Stomach smooth muscle (tissue), 2 donors: ENCODE measurements at regions not wholly inside any gene's neighbourhood (a gene's known extent, or its start where the extent isn't known, plus 50 kb on each side); places are given as distances from the start of the nearest gene placed in this dataset.
"Not testable (repeated sequence)": the region's sequence is repeated elsewhere in the genome, so short reads cannot be mapped to it uniquely, and the experiment has no call there.

ENCODE experiments used
- H3K27ac ChIP-seq: one replicate; pipeline ENCODE4 v1.7.0; 2013; ENCODE audit warnings: mild to moderate bottlenecking, low read length, inconsistent platforms
- H3K27me3 ChIP-seq, 2 donors: one replicate each; pipeline ENCODE4 v1.7.0; 2013; ENCODE audit warnings: low read length in 2 of 2; ENCODE audit not compliant: insufficient read depth in 2 of 2, control insufficient read depth in 1 of 2
- H3K36me3 ChIP-seq, 2 donors: one replicate each; pipeline ENCODE4 v1.7.0; 2013; ENCODE audit warnings: low read length in 2 of 2; ENCODE audit not compliant: control insufficient read depth in 2 of 2, insufficient read depth in 2 of 2
- H3K4me1 ChIP-seq: one replicate; pipeline ENCODE4 v1.7.0; 2013; ENCODE audit warnings: low read length; ENCODE audit not compliant: control insufficient read depth, insufficient read depth
- H3K4me3 ChIP-seq, 2 donors: one replicate each; pipeline ENCODE4 v1.7.0; 2013; ENCODE audit warnings: low read length in 2 of 2
- H3K9ac ChIP-seq, 2 donors: one replicate each; pipeline ENCODE4 v1.7.0; 2013; ENCODE audit warnings: low read length in 2 of 2, mild to moderate bottlenecking in 1 of 2
- H3K9me3 ChIP-seq, 2 donors: one replicate each; pipeline ENCODE4 v1.7.0; 2013; ENCODE audit warnings: low read length in 2 of 2; ENCODE audit not compliant: control insufficient read depth in 2 of 2
- donor health status: healthy.
- donor health status: Pancreatic carcinoma.

DNA sequence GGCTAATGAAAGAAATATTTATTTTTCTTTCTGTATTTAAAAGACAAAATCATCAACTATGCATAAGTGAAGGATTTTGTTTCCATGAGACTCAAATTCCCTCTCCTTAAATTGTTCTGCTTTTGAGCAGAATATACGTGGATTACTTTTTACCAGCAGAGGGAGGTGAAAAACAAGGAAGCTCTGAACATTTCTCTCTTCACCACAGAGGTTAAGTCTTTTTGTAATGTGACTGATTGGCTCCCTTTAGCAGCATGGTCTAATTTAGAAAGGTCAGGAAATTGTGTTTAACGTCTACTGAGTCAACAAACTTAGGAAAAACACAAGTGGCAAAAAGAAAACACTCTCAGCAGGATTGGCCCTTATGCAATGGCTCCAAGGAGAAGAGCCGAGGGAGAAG lies 55.1 kb upstream of the F9 start:
- H3K9me3 ChIP-seq = no peaks in the 10 kb centered on the region
- no peak overlapping the region for H3K27ac ChIP-seq
- no peaks in the 10 kb centered on the region for H3K4me1 ChIP-seq
- no peaks in the 10 kb centered on the region for H3K36me3 ChIP-seq
- H3K27me3 ChIP-seq = no peaks in the 10 kb centered on the region
- H3K4me3 ChIP-seq = no peak overlapping the region
- no peak overlapping the region for H3K9ac ChIP-seq

DNA sequence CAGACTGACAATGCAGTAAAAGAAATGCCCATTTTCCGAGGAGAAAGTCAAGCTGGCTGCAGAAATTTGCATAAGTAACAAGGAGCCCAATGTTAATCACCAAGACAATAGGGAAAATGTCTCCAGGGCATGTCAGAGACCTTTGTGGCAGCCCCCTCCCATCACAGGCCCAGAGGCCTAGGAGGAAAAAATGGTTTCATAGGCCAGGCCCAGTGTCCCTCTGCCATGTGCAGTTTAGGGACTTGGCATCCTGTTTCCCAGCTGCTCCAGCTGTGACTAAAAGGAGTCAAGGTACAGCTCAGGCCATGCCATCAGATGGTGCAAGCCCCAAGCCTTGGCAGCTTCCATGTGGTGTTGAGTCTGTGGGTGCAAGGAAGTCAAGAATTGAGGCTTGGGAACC lies 68.6 kb upstream of the F9 start:
- not testable (repeated sequence) for H3K27ac ChIP-seq, H3K9me3 ChIP-seq, H3K4me1 ChIP-seq, H3K4me3 ChIP-seq, H3K9ac ChIP-seq, H3K27me3 ChIP-seq, H3K36me3 ChIP-seq

DNA sequence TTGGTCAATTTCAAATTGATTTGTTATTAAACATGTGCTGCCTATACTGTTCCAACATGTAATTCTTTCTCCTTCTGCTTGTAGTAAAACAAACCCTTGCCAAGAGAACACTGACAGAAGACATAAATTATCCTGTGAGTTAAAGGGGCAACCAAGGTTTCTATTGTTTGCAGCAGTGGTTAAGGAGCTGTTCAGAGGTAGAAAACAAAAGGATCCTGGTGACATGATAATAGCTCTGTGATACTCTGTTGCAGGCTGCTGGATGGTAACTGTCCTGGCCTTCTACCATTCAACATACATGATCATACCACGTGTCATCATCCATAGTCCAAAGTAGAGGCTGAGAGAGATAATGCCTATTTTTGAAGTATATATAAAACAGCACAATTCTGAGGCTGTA lies 75.8 kb upstream of the F9 start:
- no peaks in the 10 kb centered on the region for H3K4me1 ChIP-seq
- no peaks in the 10 kb centered on the region for H3K36me3 ChIP-seq
- H3K4me3 ChIP-seq = no peak overlapping the region
- no peaks in the 10 kb centered on the region for H3K27me3 ChIP-seq
- H3K9ac ChIP-seq = no peak overlapping the region
- no peaks in the 10 kb centered on the region for H3K9me3 ChIP-seq
- no peak overlapping the region for H3K27ac ChIP-seq

DNA sequence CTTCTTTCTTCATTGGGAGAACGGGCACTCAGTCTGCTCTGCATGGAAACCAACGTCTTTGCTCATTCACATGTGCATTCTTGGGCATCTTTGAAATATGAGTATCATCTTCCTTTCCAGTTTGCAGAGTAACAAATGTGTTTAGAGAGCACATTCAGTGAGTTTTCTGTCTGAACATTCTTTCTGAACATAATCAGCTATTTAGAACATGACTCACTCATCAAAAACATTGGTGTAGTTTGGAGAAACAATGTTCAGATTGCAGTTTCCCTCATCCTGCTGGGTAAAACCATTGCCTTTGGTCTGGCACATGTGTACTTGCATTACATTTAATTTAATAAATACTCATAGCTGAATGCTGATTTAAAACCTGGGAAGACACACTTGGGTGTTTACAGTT lies 81.5 kb upstream of the F9 start:
- no peaks in the 10 kb centered on the region for H3K36me3 ChIP-seq
- H3K9me3 ChIP-seq = no peaks in the 10 kb centered on the region
- no peaks in the 10 kb centered on the region for H3K27me3 ChIP-seq
- H3K4me1 ChIP-seq = no peaks in the 10 kb centered on the region
- no peak overlapping the region for H3K4me3 ChIP-seq
- H3K27ac ChIP-seq = no peak overlapping the region
- H3K9ac ChIP-seq = no peak overlapping the region

DNA sequence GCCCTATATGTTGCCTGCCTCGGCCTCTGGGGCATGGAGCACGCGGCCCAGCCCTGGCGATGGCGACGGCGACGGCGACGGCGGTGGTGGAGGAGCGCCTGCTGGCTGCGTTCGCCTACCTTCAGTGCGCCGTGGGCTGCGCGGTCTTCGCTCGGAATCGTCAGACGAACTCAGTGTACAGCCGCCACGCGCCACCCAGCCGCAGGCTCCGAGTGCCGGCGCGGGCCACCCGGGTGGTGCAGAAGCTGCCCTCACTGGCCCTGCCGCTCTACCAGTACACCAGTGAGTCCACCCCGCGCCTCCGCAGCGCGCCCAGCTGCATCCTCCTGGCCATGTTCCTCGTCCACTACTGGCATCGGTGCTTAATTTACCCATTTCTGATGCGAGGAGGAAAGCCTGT lies 83.7 kb upstream of the F9 start:
- Histone ChIP-seq H3K9me3 (peaks cover 0 to 3% of the 10 kb centered on the region in 2 donors), H3K9ac (no peak overlapping the region), H3K27ac (no peak overlapping the region), H3K4me1 (no peaks in the 10 kb centered on the region), H3K27me3 (no peaks in the 10 kb centered on the region), H3K4me3 (no peak overlapping the region), H3K36me3 (no peaks in the 10 kb centered on the region)

DNA sequence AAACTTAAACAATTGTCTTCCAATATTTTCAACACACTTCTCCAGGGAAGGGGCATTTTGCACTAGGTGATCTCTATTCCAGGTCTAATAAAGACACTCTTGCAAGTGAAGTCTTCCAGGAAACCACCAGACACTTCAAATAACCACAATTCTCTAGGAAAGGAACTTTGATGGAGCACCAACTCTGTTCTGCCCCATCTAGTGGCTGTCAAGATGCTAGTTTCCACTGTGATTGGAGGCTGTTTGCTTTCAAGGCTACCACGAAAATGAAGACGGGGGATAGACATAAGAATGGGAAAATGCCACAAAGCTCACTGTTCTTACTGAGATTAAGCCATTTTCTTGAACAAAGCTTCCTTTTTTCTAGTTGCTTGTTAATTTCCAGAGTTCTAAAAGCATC lies 100.6 kb upstream of the F9 start:
- Histone ChIP-seq H3K9me3 (no peaks in the 10 kb centered on the region), H3K4me1 (no peaks in the 10 kb centered on the region), H3K27ac (no peak overlapping the region), H3K4me3 (no peak overlapping the region), H3K36me3 (no peaks in the 10 kb centered on the region), H3K9ac (no peak overlapping the region), H3K27me3 (no peaks in the 10 kb centered on the region)

DNA sequence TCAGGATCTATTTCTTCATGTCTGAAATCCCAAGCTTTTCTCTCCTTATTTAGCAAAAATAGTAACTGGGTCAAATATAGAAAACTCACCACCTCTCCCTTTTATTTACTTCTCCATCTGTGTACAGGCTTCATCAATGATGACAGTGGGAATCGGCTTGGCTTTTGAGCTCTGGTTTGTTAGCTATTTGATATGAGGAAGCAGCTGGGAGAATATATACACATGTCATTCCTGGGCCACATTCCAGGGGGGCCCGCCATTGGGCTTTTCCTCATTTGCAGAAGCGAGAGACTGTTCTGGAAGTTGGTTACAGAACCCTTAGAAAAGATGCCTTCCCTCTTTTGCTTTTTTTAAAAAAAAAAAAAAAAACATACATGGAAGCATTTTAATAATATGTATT lies 107.4 kb upstream of the F9 start:
- Histone ChIP-seq H3K4me3 (no peak overlapping the region), H3K36me3 (no peaks in the 10 kb centered on the region), H3K4me1 (no peaks in the 10 kb centered on the region), H3K9ac (no peak overlapping the region), H3K9me3 (no peaks in the 10 kb centered on the region), H3K27me3 (no peaks in the 10 kb centered on the region), H3K27ac (no peak overlapping the region)

DNA sequence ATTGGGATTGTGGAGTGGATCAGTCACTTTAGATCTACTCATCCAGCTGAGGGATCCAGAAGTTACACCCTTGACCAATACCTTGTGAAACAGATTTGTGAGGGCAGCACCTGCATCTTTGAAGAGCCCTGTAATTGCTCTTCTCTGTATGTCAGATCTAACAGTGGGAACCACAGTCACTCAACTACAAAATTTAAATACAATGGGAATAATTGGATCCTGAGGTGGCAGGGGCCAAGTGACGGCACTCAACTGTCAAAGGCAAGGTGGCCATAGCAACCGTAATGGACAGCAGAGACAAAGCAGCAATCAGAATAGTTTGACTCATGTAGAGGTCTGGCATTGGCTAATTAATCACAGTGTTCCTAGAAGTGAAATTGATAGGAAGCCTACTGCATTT lies 132.3 kb upstream of the F9 start:
- not testable (repeated sequence) for H3K4me1 ChIP-seq, H3K4me3 ChIP-seq, H3K9ac ChIP-seq, H3K36me3 ChIP-seq, H3K27me3 ChIP-seq, H3K9me3 ChIP-seq, H3K27ac ChIP-seq

DNA sequence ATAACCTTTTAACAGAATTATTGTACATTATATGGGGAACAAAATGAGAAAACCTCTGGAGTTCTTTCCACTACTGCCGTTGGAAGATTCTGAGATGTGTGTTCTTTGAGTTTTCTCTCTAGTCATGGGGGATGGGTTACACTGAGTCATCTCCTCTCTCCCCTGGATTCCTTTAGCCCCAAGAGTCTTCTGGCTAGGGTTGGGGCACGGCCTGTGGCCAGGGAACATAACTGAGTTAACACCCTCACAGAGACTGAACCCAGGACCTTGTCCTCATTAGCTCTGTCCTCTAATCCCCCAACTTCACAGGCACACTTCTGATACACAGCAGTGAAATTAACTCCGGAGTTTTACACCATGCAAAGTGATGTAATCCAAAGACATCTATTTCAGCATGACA lies 142.3 kb upstream of the F9 start:
- no peak overlapping the region for H3K27ac ChIP-seq

DNA sequence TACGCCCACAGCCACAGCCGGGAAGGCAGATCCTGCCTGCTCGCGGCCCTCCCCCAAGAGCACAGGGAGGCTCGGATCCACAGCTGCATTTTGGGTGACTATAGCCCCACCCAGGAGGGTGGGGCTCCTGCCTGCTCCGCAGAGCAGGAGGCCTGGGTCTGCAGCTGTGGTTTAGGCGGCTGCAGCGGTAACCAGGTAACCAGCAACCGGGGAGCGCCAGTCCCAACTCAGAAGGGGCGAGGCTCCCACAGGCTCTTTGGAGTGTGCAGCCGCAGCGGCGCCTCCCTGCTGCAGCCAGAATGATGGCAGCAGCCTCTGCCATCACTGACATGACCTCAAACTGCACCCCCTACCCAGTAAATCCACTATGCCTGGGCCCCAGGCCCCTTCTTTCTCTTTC lies 148.0 kb upstream of the F9 start:
- no peak overlapping the region for H3K27ac ChIP-seq
- H3K4me3 ChIP-seq = no peak overlapping the region
- H3K27me3 ChIP-seq = no peaks in the 10 kb centered on the region
- H3K4me1 ChIP-seq = no peaks in the 10 kb centered on the region
- H3K9ac ChIP-seq = no peak overlapping the region
- H3K36me3 ChIP-seq = no peaks in the 10 kb centered on the region
- no peaks in the 10 kb centered on the region for H3K9me3 ChIP-seq

More for the DNA sequence above, 142.3 kb upstream of the F9 start:
- Histone ChIP-seq H3K4me3 (no peak overlapping the region), H3K4me1 (no peaks in the 10 kb centered on the region), H3K9me3 (no peaks in the 10 kb centered on the region), H3K36me3 (no peaks in the 10 kb centered on the region), H3K27me3 (no peaks in the 10 kb centered on the region), H3K9ac (no peak overlapping the region)

DNA sequence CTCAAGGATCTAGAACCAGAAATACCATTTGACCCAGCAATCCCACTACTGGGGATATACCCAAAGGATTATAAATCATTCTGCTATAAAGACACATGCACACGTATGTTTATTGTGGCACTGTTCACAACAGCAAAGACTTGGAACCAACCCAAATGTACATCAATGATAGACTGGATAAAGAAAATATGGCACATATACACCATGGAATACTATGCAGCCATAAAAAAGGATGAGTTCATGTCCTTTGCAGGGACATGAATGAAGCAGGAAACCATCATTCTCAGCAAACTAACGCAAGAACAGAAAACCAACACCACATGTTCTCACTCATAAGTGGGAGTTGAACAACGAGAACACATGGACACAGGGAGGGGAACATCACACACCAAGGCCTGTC lies 154.0 kb upstream of the F9 start:
- not testable (repeated sequence) for H3K4me3 ChIP-seq, H3K27me3 ChIP-seq, H3K9ac ChIP-seq, H3K27ac ChIP-seq, H3K36me3 ChIP-seq, H3K4me1 ChIP-seq, H3K9me3 ChIP-seq

DNA sequence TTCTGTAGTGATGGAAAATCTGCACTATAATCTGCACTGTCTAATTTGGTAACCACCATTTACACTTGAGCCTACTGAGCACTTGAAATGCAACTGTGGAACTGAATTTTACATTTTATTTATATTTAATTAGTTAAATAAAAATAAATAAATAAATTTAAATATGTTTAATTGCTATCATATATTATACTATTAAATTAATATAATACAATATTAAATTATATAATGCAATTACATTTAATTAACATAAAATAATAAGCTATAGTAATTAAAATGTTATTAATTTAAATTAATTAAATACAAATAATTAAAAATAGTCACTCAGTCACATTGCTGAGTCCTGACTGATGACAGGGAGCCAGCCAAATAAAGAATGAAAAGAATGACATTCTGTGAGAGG lies 170.2 kb upstream of the F9 start:
- Histone ChIP-seq H3K4me1 (no peaks in the 10 kb centered on the region), H3K36me3 (no peaks in the 10 kb centered on the region), H3K27me3 (no peaks in the 10 kb centered on the region), H3K4me3 (no peak overlapping the region), H3K9me3 (peaks cover 0 to 1% of the 10 kb centered on the region in 2 donors), H3K9ac (no peak overlapping the region), H3K27ac (no peak overlapping the region)
